OCI-LY7 (cell line): ENCODE measurements at regions not wholly inside any gene's neighbourhood (a gene's known extent, or its start where the extent isn't known, plus 50 kb on each side); places are given as distances from the start of the nearest gene placed in this dataset.

Source experiments
- BruUV-seq: library from RNA; stranded (reverse); fragments of 400-500 nt; replicated peaks from 2 replicates; lab custom pipeline; 2021; lab: Mats Ljungman, UMichigan
- CTCF ChIA-PET: fragments of 300-600 bp; sonication (Branson Sonifier 250); formaldehyde crosslinking; loops from one replicate; lab custom pipeline; 2022; ENCODE audit warnings: antibody characterized with exemption; ENCODE audit not compliant: unreplicated experiment; lab: Charles Lee
- POLR2A ChIA-PET: fragments of 300-600 bp; sonication (Branson Sonifier 250); formaldehyde crosslinking; loops from one replicate; lab custom pipeline; 2022; ENCODE audit warnings: antibody characterized with exemption; lab: Charles Lee
- DNase-seq: peaks from one replicate; pipeline ENCODE4 v3.0.0-alpha.2; 2015; ENCODE audit warnings: low spot score
- H2AFZ ChIP-seq: fragments of 200-600 bp; sonication (generic), shearing (Covaris generic); 2 replicates; pipeline ENCODE4 v1.6.1; 2014; ENCODE audit warnings: mild to moderate bottlenecking, antibody characterized with exemption, low read length, moderate library complexity
- H3K27ac ChIP-seq: fragments of 200-600 bp; sonication (generic); 2 replicates; pipeline ENCODE4 v1.5.1; 2014; ENCODE audit warnings: mixed run types, low read depth, mild to moderate bottlenecking, moderate library complexity, low read length, inconsistent platforms; ENCODE audit not compliant: poor library complexity, severe bottlenecking
- H3K36me3 ChIP-seq: fragments of 200-600 bp; sonication (generic); 2 replicates; pipeline ENCODE4 v1.6.1; 2014; ENCODE audit warnings: mild to moderate bottlenecking, antibody characterized with exemption, low read length, moderate library complexity, mixed read lengths; ENCODE audit not compliant: insufficient read depth
- H3K4me1 ChIP-seq: fragments of 200-600 bp; sonication (generic); 2 replicates; pipeline ENCODE4 v1.5.1; 2014; ENCODE audit warnings: mild to moderate bottlenecking, low read length; ENCODE audit not compliant: insufficient read depth, poor library complexity, severe bottlenecking
- H3K4me2 ChIP-seq: fragments of 200-600 bp; sonication (generic); 2 replicates; pipeline ENCODE4 v1.6.1; 2014; ENCODE audit warnings: mild to moderate bottlenecking, low read length
- H3K4me3 ChIP-seq: fragments of 200-600 bp; sonication (generic); 2 replicates; pipeline ENCODE4 v1.5.1; 2014; ENCODE audit warnings: mild to moderate bottlenecking, low read depth, low read length; ENCODE audit not compliant: poor library complexity, severe bottlenecking
- H3K79me2 ChIP-seq: fragments of 200-600 bp; sonication (generic); 2 replicates; pipeline ENCODE4 v1.6.1; 2016; ENCODE audit warnings: low read depth, mild to moderate bottlenecking, low read length, moderate library complexity, mixed read lengths; ENCODE audit not compliant: insufficient read depth
- H3K9me2 ChIP-seq: fragments of 200-600 bp; sonication (generic); 2 replicates; pipeline ENCODE4 v1.6.1; 2016; ENCODE audit warnings: mild to moderate bottlenecking, low read length, mixed read lengths; ENCODE audit not compliant: insufficient read depth
- H3K9me3 ChIP-seq: fragments of 200-600 bp; sonication (generic); 2 replicates; pipeline ENCODE4 v1.6.1; 2014; ENCODE audit warnings: mild to moderate bottlenecking, mixed run types, low read length, mixed read lengths
- H4K20me1 ChIP-seq: fragments of 200-600 bp; sonication (generic); 2 replicates; pipeline ENCODE4 v1.6.1; 2014; ENCODE audit warnings: mild to moderate bottlenecking, antibody characterized with exemption, low read length, moderate library complexity, mixed read lengths; ENCODE audit not compliant: insufficient read depth
- CTCF ChIP-seq: fragments of 200-600 bp; sonication (generic); conservative IDR thresholded peaks from 2 replicates; pipeline ENCODE4 v1.5.1; 2014; ENCODE audit warnings: mild to moderate bottlenecking, antibody characterized with exemption, low read length, moderate library complexity, mixed read lengths
- EZH2phosphoT487 ChIP-seq: fragments of 200-600 bp; sonication (generic); IDR thresholded peaks from 2 replicates; pipeline ENCODE4 v1.6.1; 2018; ENCODE audit warnings: low read depth, borderline replicate concordance, mild to moderate bottlenecking, mixed run types, antibody characterized with exemption, low read length, moderate library complexity, mixed read lengths
- intact Hi-C: fragments of 100-400 bp; cut with micrococcal nuclease; formaldehyde crosslinking; loops from one replicate; pipeline ENCODE4 v1.10.0; 2022; ENCODE audit not compliant: unreplicated experiment

- POLR2A ChIA-PET, result no interaction called here
- H3K4me2 ChIP-seq, result no peak overlapping the region
- no peak for DNase-seq
- H3K4me3 ChIP-seq, result no peak overlapping the region
- intact Hi-C loops, result no loop called here
- no TSS peak for BruUV-seq
- no peaks in the 10 kb centered on the region for H3K9me2 ChIP-seq
- no peaks in the 10 kb centered on the region for H4K20me1 ChIP-seq
- no peaks in the 10 kb centered on the region for H3K79me2 ChIP-seq
- no peak overlapping the region for H3K27ac ChIP-seq
- no peak overlapping the region for H2AFZ ChIP-seq
- no peaks in the 10 kb centered on the region for H3K36me3 ChIP-seq
- CTCF ChIA-PET, result no interaction called here
- TF ChIP-seq CTCF (no peak), EZH2phosphoT487 (no peak)
- H3K9me3 ChIP-seq, result no peaks in the 10 kb centered on the region
- H3K4me1 ChIP-seq, result no peaks in the 10 kb centered on the region
Measured at GRCh38 chr14:104303705-104304425, 165.5 kb downstream of the KIF26A start.

- Histone ChIP-seq H3K27ac (no peak overlapping the region), H3K9me3 (no peaks in the 10 kb centered on the region), H2AFZ (no peak overlapping the region), H4K20me1 (no peaks in the 10 kb centered on the region), H3K4me2 (no peak overlapping the region), H3K4me1 (no peaks in the 10 kb centered on the region), H3K4me3 (no peak overlapping the region), H3K36me3 (no peaks in the 10 kb centered on the region), H3K79me2 (no peaks in the 10 kb centered on the region), H3K9me2 (no peaks in the 10 kb centered on the region)
- TF ChIP-seq EZH2phosphoT487 (no peak), CTCF (no peak)
- no peak for DNase-seq
- ChIA-PET CTCF (no interaction called here), POLR2A (no interaction called here)
- no TSS peak for BruUV-seq
- intact Hi-C loops, result no loop called here
Measured at GRCh38 chr14:104304451-104305351, 166.3 kb downstream of the KIF26A start.
